ENCODE measurements at regions not wholly inside any gene's neighbourhood (a gene's known extent, or its start where the extent isn't known, plus 50 kb on each side); places are given as distances from the start of the nearest gene placed in this dataset.

DNA sequence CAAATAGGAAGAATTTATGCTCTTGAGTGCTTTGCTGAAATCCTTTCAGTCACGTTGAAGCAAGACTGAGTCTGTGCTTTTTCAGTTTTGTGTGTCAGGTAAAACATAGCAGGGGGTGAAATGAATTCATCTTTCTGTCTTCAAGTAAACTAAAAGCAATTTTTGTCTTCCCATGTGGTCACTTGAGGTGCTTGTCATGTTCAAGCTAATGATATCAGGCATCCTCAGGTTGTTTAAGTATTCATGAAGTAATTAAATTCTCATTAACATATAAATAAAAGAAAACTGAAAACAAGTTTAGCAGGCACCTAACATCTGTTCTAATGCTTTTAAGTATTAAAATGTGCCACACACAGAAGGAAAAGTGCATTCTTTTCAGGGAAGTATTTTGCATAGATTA, 2701.3 kb downstream of the PCDH9 start:
- Mint-ChIP-seq H3K9me3 (peaks cover 12 to 16% of the 10 kb centered on the region in 2 experiments; a peak in 4 of 5 replicates), H3K36me3 (ENCODE audit: insufficient read depth in 1 of 3, low read depth in 3 of 3) (peaks cover 0 to 26% (median 25%) of the 10 kb centered on the region in 3 experiments; a peak in 6 of 7 replicates), H3K4me1 (peaks cover 24 to 26% of the 10 kb centered on the region in 2 experiments), H3K27ac (peak overlapping the region in 2 of 3 experiments; percentile 51 to 65; a peak in 3 of 7 replicates), H3K4me3 (no peak overlapping the region), H3K27me3 (ENCODE audit: low read depth) (no peaks in the 10 kb centered on the region)
- H3K23me2 ChIP-seq (ENCODE audit: insufficient read length, low read depth, low read length, poor library complexity, severe bottlenecking): no peaks in the 10 kb centered on the region
- no peaks in the 10 kb centered on the region for H3K27me3 ChIP-seq (ENCODE audit: insufficient read depth, low read length)
- no peak overlapping the region for H2BK15ac ChIP-seq (ENCODE audit: low read depth, low read length)
- H3K79me1 ChIP-seq (ENCODE audit: insufficient read depth, low read depth, low read length, poor library complexity, severe bottlenecking): no peaks in the 10 kb centered on the region
- no peak overlapping the region for H2BK5ac ChIP-seq (ENCODE audit: insufficient read length, low read length)
- no CpG with 5 or more reads among the region's 1 CpG for WGBS (ENCODE audit: extremely low coverage, insufficient read length, low lambda C conversion rate)
- H3K27ac ChIP-seq (ENCODE audit: insufficient read length, low read depth, low read length): no peak overlapping the region
- H4K91ac ChIP-seq (ENCODE audit: insufficient read length, low read depth, low read length): no peak overlapping the region
- H3K79me2 ChIP-seq (ENCODE audit: insufficient read depth, low read length): no peaks in the 10 kb centered on the region
- no peaks in the 10 kb centered on the region for H4K20me1 ChIP-seq (ENCODE audit: control insufficient read depth, insufficient read depth, insufficient read length)
- H3K14ac ChIP-seq (ENCODE audit: insufficient read depth, low read length): no peak overlapping the region
- no peak overlapping the region for H4K8ac ChIP-seq (replicated peaks; ENCODE audit: insufficient read length, low read depth, low read length)
- no peak overlapping the region for H3K4me2 ChIP-seq (ENCODE audit: insufficient read depth, insufficient read length, low read length)
- no peak for DNase-seq
- no peak overlapping the region for H4K5ac ChIP-seq (ENCODE audit: insufficient read length, low read depth, low read length)
- H3K23ac ChIP-seq (ENCODE audit: insufficient read length, low read depth, low read length): no peak overlapping the region
- H3K9ac ChIP-seq (ENCODE audit: extremely low read depth, insufficient read length, low read length): no peak overlapping the region
- no peak overlapping the region for H2AFZ ChIP-seq (ENCODE audit: low read length)
- no peak overlapping the region for H3T11ph ChIP-seq (ENCODE audit: low read length)
- no peak overlapping the region for H3K18ac ChIP-seq (ENCODE audit: insufficient read length, low read depth, low read length)
- H3K4ac ChIP-seq (ENCODE audit: low read depth, low read length): no peak overlapping the region
- no peaks in the 10 kb centered on the region for H3K4me1 ChIP-seq (ENCODE audit: insufficient read depth, low read length)
- H3K56ac ChIP-seq (ENCODE audit: insufficient read length, low read depth, low read length): no peak overlapping the region
- TF ChIP-seq, protein P1, sequence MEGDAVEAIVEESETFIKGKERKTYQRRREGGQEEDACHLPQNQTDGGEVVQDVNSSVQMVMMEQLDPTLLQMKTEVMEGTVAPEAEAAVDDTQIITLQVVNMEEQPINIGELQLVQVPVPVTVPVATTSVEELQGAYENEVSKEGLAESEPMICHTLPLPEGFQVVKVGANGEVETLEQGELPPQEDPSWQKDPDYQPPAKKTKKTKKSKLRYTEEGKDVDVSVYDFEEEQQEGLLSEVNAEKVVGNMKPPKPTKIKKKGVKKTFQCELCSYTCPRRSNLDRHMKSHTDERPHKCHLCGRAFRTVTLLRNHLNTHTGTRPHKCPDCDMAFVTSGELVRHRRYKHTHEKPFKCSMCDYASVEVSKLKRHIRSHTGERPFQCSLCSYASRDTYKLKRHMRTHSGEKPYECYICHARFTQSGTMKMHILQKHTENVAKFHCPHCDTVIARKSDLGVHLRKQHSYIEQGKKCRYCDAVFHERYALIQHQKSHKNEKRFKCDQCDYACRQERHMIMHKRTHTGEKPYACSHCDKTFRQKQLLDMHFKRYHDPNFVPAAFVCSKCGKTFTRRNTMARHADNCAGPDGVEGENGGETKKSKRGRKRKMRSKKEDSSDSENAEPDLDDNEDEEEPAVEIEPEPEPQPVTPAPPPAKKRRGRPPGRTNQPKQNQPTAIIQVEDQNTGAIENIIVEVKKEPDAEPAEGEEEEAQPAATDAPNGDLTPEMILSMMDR (conservative IDR thresholded peaks at IDR 0.05): no peak
- no peak overlapping the region for H2BK120ac ChIP-seq (ENCODE audit: low read depth, low read length, poor library complexity, severe bottlenecking)
- H2AK5ac ChIP-seq (ENCODE audit: insufficient read length, low read length): no peak overlapping the region
- H2BK20ac ChIP-seq (ENCODE audit: low read depth, low read length, poor library complexity, severe bottlenecking): no peak overlapping the region
- H3K9me3 ChIP-seq (ENCODE audit: control insufficient read depth, low read depth, low read length): no peaks in the 10 kb centered on the region
- H2BK12ac ChIP-seq (ENCODE audit: insufficient read length, low read depth, low read length): no peak overlapping the region
